Endothelial cell of umbilical vein (primary cell): ENCODE measurements at regions not wholly inside any gene's neighbourhood (a gene's known extent, or its start where the extent isn't known, plus 50 kb on each side); places are given as distances from the start of the nearest gene placed in this dataset.

Experiments
- BruUV-seq: library from RNA; stranded (reverse); fragments of 400-500 nt; replicated peaks from 2 replicates; lab custom pipeline; 2021; lab: Mats Ljungman, UMichigan
- CTCF ChIA-PET: fragments of 300-600, 350-600 bp; sonication (Branson Sonifier 250); formaldehyde crosslinking; loops from one replicate; lab custom pipeline; 2021; ENCODE audit warnings: antibody characterized with exemption, inconsistent platforms; lab: Charles Lee
- POLR2A ChIA-PET: fragments of 300-600, 350-600 bp; sonication (Branson Sonifier 250); formaldehyde crosslinking; loops from one replicate; lab custom pipeline; 2021; ENCODE audit warnings: antibody characterized with exemption, inconsistent platforms; lab: Charles Lee
- DNase-seq: peaks from one replicate; pipeline ENCODE4 v3.0.0-alpha.2; 2011; ENCODE audit warnings: low read depth, low spot score
- FAIRE-seq: peaks from 2 replicates; lab custom pipeline; 2011; peaks lifted over from hg19 to GRCh38; lab: Jason Lieb, UNC
- H2AFZ ChIP-seq: 2 replicates; pipeline ENCODE4 v1.6.0; 2012; ENCODE audit warnings: low read depth, low read length, control low read depth, inconsistent platforms
- H3K27ac ChIP-seq: 2 replicates; pipeline ENCODE4 v1.5.1; 2011; ENCODE audit warnings: low read depth, mild to moderate bottlenecking, control low read depth, low read length, moderate library complexity; ENCODE audit not compliant: insufficient read depth
- H3K27me3 ChIP-seq, 2 experiments: 2 replicates each; pipeline versions ENCODE4 v1.6.0 to v1.6.1; 2011; ENCODE audit warnings: low read length in 2 of 2, mixed read lengths in 1 of 2; ENCODE audit not compliant: control insufficient read depth in 2 of 2, insufficient read depth in 2 of 2
- H3K36me3 ChIP-seq, 2 experiments: 2 replicates in 1 of 2; 3 replicates in 1 of 2; pipeline ENCODE4 v1.5.1; 2011; ENCODE audit warnings: low read length in 2 of 2, mild to moderate bottlenecking in 1 of 2, moderate library complexity in 1 of 2; ENCODE audit not compliant: control insufficient read depth in 2 of 2, insufficient read depth in 2 of 2; ENCODE audit errors: extremely low read depth in 1 of 2
- H3K4me1 ChIP-seq: 3 replicates; pipeline ENCODE4 v1.5.1; 2011; ENCODE audit warnings: mild to moderate bottlenecking, low read length; ENCODE audit not compliant: control insufficient read depth, insufficient read depth; ENCODE audit errors: extremely low read depth
- H3K4me2 ChIP-seq: 2 replicates; pipeline ENCODE4 v1.6.1; 2011; ENCODE audit warnings: low read length, control low read depth, mixed read lengths; ENCODE audit not compliant: insufficient read depth
- H3K4me3 ChIP-seq, 3 experiments: fragments of 200-600 bp in 1 of 3; sonication (generic), shearing (Covaris generic) in 1 of 3; replicated peaks in 1 of 3; 2 replicates each; pipeline ENCODE4 v1.5.1; 2011 to 2016; ENCODE audit warnings: control low read depth in 3 of 3, low read length in 3 of 3, mild to moderate bottlenecking in 2 of 3, inconsistent platforms in 1 of 3, low read depth in 1 of 3, moderate library complexity in 1 of 3; ENCODE audit not compliant: insufficient read depth in 1 of 3
- H3K79me2 ChIP-seq: 2 replicates; pipeline ENCODE4 v1.6.0; 2012; ENCODE audit warnings: low read length, inconsistent platforms; ENCODE audit not compliant: control insufficient read depth, insufficient read depth
- H3K9ac ChIP-seq: replicated peaks from 2 replicates; pipeline ENCODE3; 2011; ENCODE audit warnings: low read length, control low read depth; ENCODE audit not compliant: insufficient read depth; ENCODE audit errors: extremely low read depth
- H3K9me1 ChIP-seq: replicated peaks from 3 replicates; pipeline ENCODE4 v1.6.0; 2011; ENCODE audit warnings: mild to moderate bottlenecking, low read length; ENCODE audit not compliant: control insufficient read depth, insufficient read depth; ENCODE audit errors: extremely low read depth
- H3K9me3 ChIP-seq: replicated peaks from 2 replicates; pipeline ENCODE4 v1.5.1; 2012; ENCODE audit warnings: low read length, inconsistent platforms; ENCODE audit not compliant: control insufficient read depth, insufficient read depth
- H4K20me1 ChIP-seq: replicated peaks from 2 replicates; pipeline ENCODE3; 2011; ENCODE audit warnings: mild to moderate bottlenecking, low read length; ENCODE audit not compliant: control insufficient read depth, insufficient read depth; ENCODE audit errors: extremely low read depth
- CTCF ChIP-seq, 2 donors: IDR thresholded peaks; 1 replicate in 1 of 2; 2 replicates in 1 of 2; pipeline ENCODE4 v1.5.1; 2011; ENCODE audit warnings: low read length in 2 of 2, mild to moderate bottlenecking in 2 of 2, moderate library complexity in 2 of 2, control low read depth in 1 of 2, inconsistent platforms in 1 of 2, low read depth in 1 of 2; ENCODE audit not compliant: insufficient read depth in 1 of 2; ENCODE audit errors: extremely low read depth in 1 of 2
- EZH2 ChIP-seq: IDR thresholded peaks from 2 replicates; pipeline ENCODE4 v1.6.1; 2012; ENCODE audit warnings: borderline replicate concordance, low read depth, mild to moderate bottlenecking, moderate library complexity, low read length, inconsistent platforms; ENCODE audit not compliant: severe bottlenecking
- FOS ChIP-seq: IDR thresholded peaks from 2 replicates; pipeline ENCODE4 v1.6.1; 2011; ENCODE audit warnings: mild to moderate bottlenecking, low read length, moderate library complexity, borderline replicate concordance; ENCODE audit not compliant: insufficient read depth
- GATA2 ChIP-seq: IDR thresholded peaks from 2 replicates; pipeline ENCODE4 v1.7.0; 2011; ENCODE audit warnings: low read depth, mild to moderate bottlenecking, moderate library complexity, mixed read lengths, low read length; ENCODE audit not compliant: insufficient read length, insufficient read depth
- JUN ChIP-seq: IDR thresholded peaks from 2 replicates; pipeline ENCODE4 v1.6.1; 2011; ENCODE audit warnings: borderline replicate concordance, low read depth; ENCODE audit not compliant: insufficient read length, insufficient read depth
- MAX ChIP-seq: IDR thresholded peaks from 2 replicates; pipeline ENCODE4 v1.6.1; 2011; ENCODE audit not compliant: insufficient read depth, insufficient read length
- MYC ChIP-seq: IDR thresholded peaks from one replicate; pipeline ENCODE4 v1.6.1; 2011; ENCODE audit warnings: mild to moderate bottlenecking, low read depth, low read length
- POLR2A ChIP-seq: IDR thresholded peaks from 2 replicates; pipeline ENCODE4 v1.6.1; 2012; ENCODE audit warnings: low read depth, mild to moderate bottlenecking, control low read depth, low read length
- POLR2AphosphoS5 ChIP-seq: IDR thresholded peaks from 2 replicates; pipeline ENCODE4 v1.6.1; 2012; ENCODE audit warnings: low read depth, mild to moderate bottlenecking, control low read depth, low read length, moderate library complexity; ENCODE audit not compliant: insufficient read depth
- dilution Hi-C: fragments of 300-500 bp; cut with MboI; formaldehyde crosslinking; loops from one replicate; pipeline ENCODE4 v1.15.0; 2019; ENCODE audit warnings: low sequenced_read_pairs; ENCODE audit not compliant: extremely low pct_ligation_motif_present
- intact Hi-C: fragments of 100-400 bp; cut with micrococcal nuclease; formaldehyde crosslinking; loops from one replicate; pipeline ENCODE4 v1.10.0; 2022

GRCh38 chr14:75344411-75344810, 65.8 kb downstream of the FOS start:
- intact Hi-C loops (no loop called here), dilution Hi-C loops (no loop called here)
- DNase-seq, result no peak
- Histone ChIP-seq H3K9me1 (no peaks in the 10 kb centered on the region), H3K79me2 (no peaks in the 10 kb centered on the region), H3K4me3 (no peak overlapping the region), H2AFZ (no peak overlapping the region), H3K4me1 (peaks cover 8% of the 10 kb centered on the region), H3K27ac (no peak overlapping the region), H4K20me1 (no peaks in the 10 kb centered on the region), H3K9me3 (no peaks in the 10 kb centered on the region), H3K36me3 (no peaks in the 10 kb centered on the region), H3K27me3 (peaks cover 2 to 7% of the 10 kb centered on the region in 2 experiments), H3K4me2 (no peak overlapping the region), H3K9ac (no peak overlapping the region)
- BruUV-seq, result no TSS peak
- no peak for TF ChIP-seq CTCF (IDR thresholded peaks at IDR 0.05; ENCODE audit: extremely low read depth in 1 of 2, insufficient read depth in 1 of 2, low read depth in 1 of 2, low read length in 2 of 2)
- no peak for TF ChIP-seq POLR2A
- TF ChIP-seq MAX, result no peak
- TF ChIP-seq JUN, result no peak
- TF ChIP-seq MYC, result no peak
- TF ChIP-seq FOS, result no peak
- no peak for TF ChIP-seq POLR2AphosphoS5
- no peak for TF ChIP-seq EZH2
- TF ChIP-seq GATA2, result no peak
- ChIA-PET POLR2A (no interaction called here), CTCF (no interaction called here)
- FAIRE-seq, result no peak
